ENCODE measurements at regions not wholly inside any gene's neighbourhood (a gene's known extent, or its start where the extent isn't known, plus 50 kb on each side); places are given as distances from the start of the nearest gene placed in this dataset.
"Not testable (repeated sequence)": the region's sequence is repeated elsewhere in the genome, so short reads cannot be mapped to it uniquely, and the experiment has no call there.

DNA sequence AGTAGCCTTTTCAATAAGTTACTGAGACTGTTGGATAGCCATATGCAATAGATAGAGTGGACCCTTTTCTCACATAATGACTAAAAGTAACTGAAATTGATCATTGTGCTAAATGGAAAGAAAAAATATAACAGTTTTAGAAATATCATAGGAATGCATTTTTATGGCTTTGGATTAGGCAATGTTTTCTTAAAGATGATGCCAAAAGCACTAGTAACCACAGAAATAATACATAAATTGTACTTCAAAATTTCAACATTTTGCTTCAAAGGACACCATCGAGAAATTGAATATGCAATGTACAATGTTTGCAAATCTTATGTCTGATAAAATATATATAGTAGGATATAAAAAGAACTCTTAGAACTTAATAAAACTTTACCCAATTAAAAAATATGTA is 1267.5 kb upstream of the CDH9 start:
- ATAC-seq = no peak
- H3K27ac Mint-ChIP-seq = no peak overlapping the region
- no peak for DNase-seq
- no peak overlapping the region for H3K4me3 Mint-ChIP-seq
- peaks cover 18% of the 10 kb centered on the region for H3K9me3 Mint-ChIP-seq (ENCODE audit: low read depth)
- intact Hi-C loops (cut with DNase I, micrococcal nuclease) = no loop called here
- CTCF ChIA-PET = no interaction called here
- H3K36me3 Mint-ChIP-seq (ENCODE audit: low read depth) = no peaks in the 10 kb centered on the region
- no peaks in the 10 kb centered on the region for H3K4me1 Mint-ChIP-seq
- POLR2A ChIA-PET = no interaction called here
- no peaks in the 10 kb centered on the region for H3K27me3 Mint-ChIP-seq

DNA sequence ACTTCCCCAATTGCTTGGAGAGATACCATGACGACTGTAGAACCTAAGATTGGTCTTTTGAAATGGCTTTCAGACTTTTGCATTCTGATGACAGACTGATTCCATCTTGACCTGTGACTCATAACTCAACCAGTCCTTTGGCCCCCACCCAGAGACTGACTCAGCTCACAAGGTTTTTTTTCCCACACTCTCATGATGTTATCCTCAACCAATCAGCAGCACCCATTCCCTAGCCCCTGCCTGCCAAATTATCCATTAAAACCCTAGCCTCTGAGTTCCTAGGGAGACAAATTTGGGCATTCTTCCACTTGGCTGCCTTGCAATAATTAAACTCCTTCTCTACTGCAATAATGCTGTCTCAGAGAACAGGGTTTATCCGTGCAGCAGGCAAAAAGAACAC is 1263.3 kb upstream of the CDH9 start:
- peaks cover 21% of the 10 kb centered on the region for H3K9me3 Mint-ChIP-seq (ENCODE audit: low read depth)
- H3K27me3 Mint-ChIP-seq = no peaks in the 10 kb centered on the region
- intact Hi-C loops (cut with DNase I, micrococcal nuclease) = no loop called here
- ChIA-PET CTCF (interaction anchor here (1.1 kb wide), 1 partner anchor 18 kb away, joined by 4 read pairs; no protein-coding TSS in a partner anchor), POLR2A (no interaction called here)
- H3K36me3 Mint-ChIP-seq (ENCODE audit: low read depth) = no peaks in the 10 kb centered on the region
- ATAC-seq = no peak
- H3K4me3 Mint-ChIP-seq = no peak overlapping the region
- no peak overlapping the region for H3K27ac Mint-ChIP-seq
- no peaks in the 10 kb centered on the region for H3K4me1 Mint-ChIP-seq
- DNase-seq = no peak

DNA sequence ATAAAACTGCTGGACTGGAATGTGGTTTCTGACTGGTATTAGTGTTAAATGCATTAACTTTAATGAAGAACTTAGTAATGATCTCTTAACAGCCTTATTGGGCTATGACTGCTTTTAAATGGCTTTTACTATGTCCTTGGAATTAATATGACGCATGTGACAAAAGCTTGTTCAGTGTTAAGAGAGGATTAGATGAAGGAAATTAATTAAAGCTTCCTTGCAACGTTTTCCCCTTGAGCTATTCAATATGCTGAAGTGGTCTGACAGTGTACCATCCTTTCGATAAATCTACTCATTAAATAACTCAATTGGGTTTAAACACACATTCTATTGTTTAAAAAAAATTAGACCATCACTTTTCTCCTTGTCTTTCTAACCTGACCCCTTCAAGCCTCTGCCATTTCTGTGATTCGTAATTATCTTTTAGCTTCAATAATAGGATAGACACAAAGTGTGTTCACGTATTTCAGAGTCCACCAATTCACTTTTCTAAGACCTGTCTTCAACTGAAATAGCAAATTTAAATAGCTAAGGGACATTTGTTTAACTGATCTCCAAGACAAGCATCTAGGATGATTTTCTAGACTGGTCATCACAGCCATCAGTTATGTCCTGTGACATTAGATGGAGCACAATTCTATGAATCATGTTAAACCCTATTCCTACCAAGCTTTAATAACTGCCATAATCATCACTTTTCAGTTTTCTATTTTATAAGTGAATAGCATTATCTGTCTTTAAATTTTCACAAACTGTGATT is 1258.0 kb upstream of the CDH9 start:
- ATAC-seq = no peak
- Mint-ChIP-seq H3K27me3 (no peaks in the 10 kb centered on the region), H3K4me1 (no peaks in the 10 kb centered on the region), H3K36me3 (ENCODE audit: low read depth) (no peaks in the 10 kb centered on the region), H3K4me3 (no peak overlapping the region), H3K27ac (no peak overlapping the region), H3K9me3 (ENCODE audit: low read depth) (peaks cover 12% of the 10 kb centered on the region)
- ChIA-PET POLR2A (no interaction called here), CTCF (no interaction called here)
- intact Hi-C loops (cut with DNase I, micrococcal nuclease) = no loop called here
- DNase-seq = no peak

DNA sequence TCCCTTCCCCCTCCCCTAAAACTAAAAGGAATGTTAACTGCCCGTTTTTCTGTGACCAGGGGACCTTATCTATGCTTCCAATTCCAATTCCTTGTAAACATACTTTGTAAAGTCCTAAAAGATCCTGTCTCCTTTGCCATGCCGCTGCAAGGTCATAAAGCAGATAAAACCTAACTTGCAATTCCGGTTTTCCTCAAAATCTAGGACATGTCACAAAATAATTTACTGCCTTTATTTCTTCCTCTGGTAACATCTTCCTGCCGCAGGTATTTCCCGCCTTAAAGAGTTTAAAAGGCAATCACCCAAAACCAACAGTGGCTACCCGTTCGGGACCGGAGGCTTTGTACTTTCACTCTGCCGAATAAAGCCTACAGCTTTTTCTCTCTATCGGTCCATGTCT is 1248.6 kb upstream of the CDH9 start:
- H3K4me1 Mint-ChIP-seq; H3K27me3 Mint-ChIP-seq; ATAC-seq; H3K36me3 Mint-ChIP-seq (ENCODE audit: low read depth); H3K4me3 Mint-ChIP-seq; intact Hi-C loops (cut with DNase I, micrococcal nuclease); DNase-seq; CTCF ChIA-PET; POLR2A ChIA-PET; H3K27ac Mint-ChIP-seq: not testable (repeated sequence)
- peaks cover 12% of the 10 kb centered on the region for H3K9me3 Mint-ChIP-seq (ENCODE audit: low read depth)

DNA sequence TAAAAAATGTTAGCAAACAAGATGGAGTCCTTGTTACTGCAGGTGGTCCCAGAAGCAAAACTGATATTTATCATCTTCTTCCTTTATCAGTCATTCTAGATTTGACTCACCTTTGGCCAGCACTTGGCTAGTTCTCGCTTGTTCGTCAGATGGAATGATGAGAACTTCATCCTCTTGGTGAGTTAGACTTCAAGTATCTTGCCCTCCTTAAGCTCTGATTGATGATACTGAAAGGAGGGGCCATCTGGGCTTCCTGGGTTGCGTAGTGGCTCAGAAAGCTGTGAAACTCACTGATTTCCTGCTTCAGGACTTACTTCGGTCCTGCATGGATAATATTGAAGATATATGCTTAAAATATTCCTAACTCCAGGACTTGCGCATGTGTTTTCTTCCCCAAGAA is 1248.2 kb upstream of the CDH9 start:
- ChIA-PET POLR2A (no interaction called here), CTCF (no interaction called here)
- DNase-seq (no peak), ATAC-seq (no peak)
- intact Hi-C loops (cut with DNase I, micrococcal nuclease) = no loop called here
- no peaks in the 10 kb centered on the region for H3K36me3 Mint-ChIP-seq (ENCODE audit: low read depth)
- H3K4me3 Mint-ChIP-seq = no peak overlapping the region
- H3K9me3 Mint-ChIP-seq (ENCODE audit: low read depth) = peaks cover 12% of the 10 kb centered on the region
- H3K27me3 Mint-ChIP-seq = no peaks in the 10 kb centered on the region
- H3K27ac Mint-ChIP-seq = no peak overlapping the region
- H3K4me1 Mint-ChIP-seq = no peaks in the 10 kb centered on the region

DNA sequence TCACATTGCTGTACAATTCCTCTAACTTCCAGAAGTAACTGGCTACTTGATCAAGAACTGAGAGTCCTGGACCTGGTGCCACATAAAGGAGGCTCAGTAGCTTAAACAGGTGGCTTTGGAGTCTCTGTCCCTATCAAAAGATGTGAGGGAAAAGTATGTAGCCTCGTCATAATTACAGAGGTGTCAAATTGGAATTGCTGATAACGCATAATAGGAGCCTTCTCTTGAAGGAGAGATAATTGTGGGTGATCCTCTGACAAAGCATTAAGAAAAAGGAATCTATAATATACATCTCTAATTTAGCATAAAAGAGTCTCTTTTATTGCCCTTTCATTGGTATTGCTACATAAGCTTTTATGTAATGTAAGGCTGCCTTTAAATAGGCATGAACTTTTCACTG is 1246.4 kb upstream of the CDH9 start:
- H3K27ac Mint-ChIP-seq = no peak overlapping the region
- H3K4me1 Mint-ChIP-seq = no peaks in the 10 kb centered on the region
- H3K27me3 Mint-ChIP-seq = no peaks in the 10 kb centered on the region
- intact Hi-C loops (cut with DNase I, micrococcal nuclease) = no loop called here
- peaks cover 16% of the 10 kb centered on the region for H3K9me3 Mint-ChIP-seq (ENCODE audit: low read depth)
- no peak for DNase-seq
- no peak for ATAC-seq
- no peaks in the 10 kb centered on the region for H3K36me3 Mint-ChIP-seq (ENCODE audit: low read depth)
- POLR2A ChIA-PET = no interaction called here
- H3K4me3 Mint-ChIP-seq = no peak overlapping the region
- CTCF ChIA-PET = no interaction called here

DNA sequence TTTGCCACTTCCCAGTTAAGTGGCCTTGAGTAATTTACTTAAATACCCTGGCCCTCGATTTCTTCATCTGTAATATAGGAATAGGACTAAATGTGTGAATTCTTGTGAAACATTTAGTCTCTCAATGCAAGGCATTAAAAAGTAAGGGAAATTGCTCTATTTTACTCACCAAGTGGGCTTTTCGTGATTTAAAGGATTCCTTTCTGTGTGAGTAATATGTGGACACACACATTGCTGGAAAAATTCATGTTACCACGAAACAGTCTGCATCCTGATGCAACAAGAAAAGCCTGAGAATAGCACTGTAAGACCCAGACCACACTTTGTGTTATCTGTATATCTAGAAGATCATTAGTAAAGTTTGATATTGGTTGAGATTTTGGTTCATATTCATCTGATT is 1243.0 kb upstream of the CDH9 start:
- DNase-seq (no peak), ATAC-seq (no peak)
- no peak overlapping the region for H3K4me3 Mint-ChIP-seq
- no peaks in the 10 kb centered on the region for H3K27me3 Mint-ChIP-seq
- peaks cover 9% of the 10 kb centered on the region for H3K9me3 Mint-ChIP-seq (ENCODE audit: low read depth)
- H3K4me1 Mint-ChIP-seq = no peaks in the 10 kb centered on the region
- CTCF ChIA-PET = no interaction called here
- POLR2A ChIA-PET = no interaction called here
- H3K27ac Mint-ChIP-seq = no peak overlapping the region
- intact Hi-C loops (cut with DNase I, micrococcal nuclease) = no loop called here
- no peaks in the 10 kb centered on the region for H3K36me3 Mint-ChIP-seq (ENCODE audit: low read depth)

DNA sequence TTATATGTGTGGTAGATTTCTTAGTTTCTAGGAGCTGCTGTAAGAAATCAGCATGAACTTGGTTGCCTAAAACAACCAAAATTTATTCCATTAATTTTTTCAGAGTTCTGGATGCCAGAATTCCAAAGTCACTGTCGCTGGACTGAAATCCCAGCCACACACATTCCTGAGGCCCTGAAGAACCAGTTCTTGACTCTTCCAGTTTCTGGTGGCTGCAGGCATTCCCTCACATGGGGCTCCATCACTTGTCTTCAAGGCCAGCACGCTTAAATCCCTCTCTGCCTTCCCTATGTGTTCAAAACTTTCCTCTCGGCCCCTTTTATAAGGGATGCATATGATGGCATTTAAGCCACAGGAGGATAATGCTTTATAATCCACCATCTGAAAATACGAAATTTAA is 1237.5 kb upstream of the CDH9 start:
- Mint-ChIP-seq H3K4me1 (no peaks in the 10 kb centered on the region), H3K27ac (no peak overlapping the region), H3K27me3 (no peaks in the 10 kb centered on the region), H3K36me3 (ENCODE audit: low read depth) (no peaks in the 10 kb centered on the region), H3K9me3 (ENCODE audit: low read depth) (peaks cover 13% of the 10 kb centered on the region), H3K4me3 (no peak overlapping the region)
- no peak for DNase-seq
- ChIA-PET CTCF (no interaction called here), POLR2A (no interaction called here)
- intact Hi-C loops (cut with DNase I, micrococcal nuclease) = no loop called here
- no peak for ATAC-seq

DNA sequence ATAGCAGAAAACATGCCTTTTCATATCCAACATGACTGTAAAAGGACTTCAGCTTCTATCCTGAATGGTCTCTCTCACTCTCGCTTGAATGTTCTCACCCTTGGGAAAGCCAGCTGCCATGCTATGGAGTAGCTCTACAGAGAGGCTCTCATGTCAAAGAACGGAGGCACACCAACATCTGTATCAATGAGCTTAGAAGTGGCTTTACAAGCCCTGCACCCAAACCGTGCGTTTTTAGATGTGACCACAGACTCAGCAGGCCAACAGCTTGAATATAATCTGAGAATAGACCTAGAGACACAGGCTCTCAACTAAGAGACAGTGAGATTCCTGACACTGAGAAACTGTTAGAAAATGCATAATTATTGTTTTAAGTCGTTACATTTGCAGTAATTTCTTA is 1231.6 kb upstream of the CDH9 start:
- ChIA-PET CTCF (no interaction called here), POLR2A (no interaction called here)
- ATAC-seq = no peak
- Mint-ChIP-seq H3K4me3 (no peak overlapping the region), H3K27ac (no peak overlapping the region), H3K4me1 (no peaks in the 10 kb centered on the region), H3K36me3 (ENCODE audit: low read depth) (no peaks in the 10 kb centered on the region), H3K9me3 (ENCODE audit: low read depth) (peaks cover 19% of the 10 kb centered on the region), H3K27me3 (no peaks in the 10 kb centered on the region)
- intact Hi-C loops (cut with DNase I, micrococcal nuclease) = no loop called here
- DNase-seq = no peak

DNA sequence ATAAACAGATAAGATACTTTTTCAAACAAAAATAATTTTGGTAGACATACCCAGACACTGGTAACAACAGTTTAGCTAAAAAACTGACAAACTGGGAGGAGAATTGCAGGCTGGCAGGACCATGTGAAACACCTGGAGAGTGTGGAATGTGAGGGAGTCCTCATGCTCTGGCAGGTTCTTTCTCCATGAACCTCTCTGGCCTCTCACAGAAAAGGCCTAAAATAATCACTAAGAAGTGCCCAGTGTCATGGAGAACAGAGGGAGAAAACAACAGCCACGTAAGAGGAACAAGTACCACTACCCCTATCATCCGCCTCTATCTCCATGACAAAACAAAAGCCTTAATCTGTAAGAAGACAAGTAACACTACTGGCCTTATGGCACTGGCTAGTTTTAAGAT is 1227.5 kb upstream of the CDH9 start:
- ChIA-PET POLR2A (no interaction called here), CTCF (no interaction called here)
- Mint-ChIP-seq H3K27ac (no peak overlapping the region), H3K36me3 (ENCODE audit: low read depth) (no peaks in the 10 kb centered on the region), H3K4me1 (no peaks in the 10 kb centered on the region), H3K4me3 (no peak overlapping the region), H3K27me3 (no peaks in the 10 kb centered on the region), H3K9me3 (ENCODE audit: low read depth) (peaks cover 12% of the 10 kb centered on the region)
- intact Hi-C loops (cut with DNase I, micrococcal nuclease) = no loop called here
- DNase-seq (no peak), ATAC-seq (no peak)

DNA sequence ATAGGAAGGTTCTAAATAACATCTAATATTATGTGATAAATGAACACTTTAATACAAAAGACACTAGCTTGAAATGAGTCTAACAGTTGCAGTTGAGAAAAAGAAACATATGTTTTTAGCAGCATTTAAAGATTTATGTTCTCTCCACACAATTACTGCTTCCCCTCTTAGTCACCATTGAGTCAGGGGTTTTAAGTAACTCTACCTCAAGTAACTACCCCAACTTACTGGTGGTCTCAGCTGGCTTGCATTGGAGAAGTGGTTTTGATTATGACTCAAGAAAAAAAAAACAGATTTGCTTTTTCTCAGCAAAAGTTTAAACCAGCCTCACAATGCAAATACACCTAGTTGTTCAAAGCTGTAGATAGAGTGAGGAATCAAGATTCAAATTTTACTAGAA is 1216.5 kb upstream of the CDH9 start:
- no peak for ATAC-seq
- DNase-seq = no peak
- no peak overlapping the region for H3K27ac Mint-ChIP-seq

DNA sequence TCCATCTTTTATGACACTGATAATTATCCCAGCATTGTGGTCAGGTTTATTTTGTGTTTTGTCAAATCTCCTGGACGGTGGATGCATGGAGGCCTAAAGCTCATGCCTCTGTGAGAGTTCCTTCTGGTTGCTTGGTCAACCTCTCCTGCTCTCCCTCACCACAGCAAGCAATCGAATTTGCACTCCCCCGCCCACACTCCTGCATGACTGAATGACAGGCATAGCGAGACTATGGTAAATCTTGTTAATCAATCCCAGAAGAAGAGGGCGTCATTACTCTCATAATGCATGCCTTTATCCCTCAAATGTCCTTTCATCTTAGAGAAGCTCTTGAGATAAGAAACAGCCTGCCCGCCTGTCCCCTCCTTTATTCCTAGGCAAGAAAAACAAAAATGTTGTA is 1215.0 kb upstream of the CDH9 start:
- POLR2A ChIA-PET = no interaction called here

More for the DNA sequence above, 1216.5 kb upstream of the CDH9 start:
- CTCF ChIA-PET = no interaction called here
- Mint-ChIP-seq H3K9me3 (ENCODE audit: low read depth) (peaks cover 16% of the 10 kb centered on the region), H3K4me1 (no peaks in the 10 kb centered on the region), H3K36me3 (ENCODE audit: low read depth) (no peaks in the 10 kb centered on the region), H3K4me3 (no peak overlapping the region), H3K27me3 (no peaks in the 10 kb centered on the region)
- intact Hi-C loops (cut with DNase I, micrococcal nuclease) = no loop called here
- POLR2A ChIA-PET = no interaction called here

More for the DNA sequence above, 1215.0 kb upstream of the CDH9 start:
- Mint-ChIP-seq H3K9me3 (ENCODE audit: low read depth) (peaks cover 16% of the 10 kb centered on the region), H3K27ac (no peak overlapping the region), H3K27me3 (no peaks in the 10 kb centered on the region), H3K4me1 (no peaks in the 10 kb centered on the region), H3K36me3 (ENCODE audit: low read depth) (no peaks in the 10 kb centered on the region), H3K4me3 (no peak overlapping the region)
- ATAC-seq = no peak
- DNase-seq = peak; percentile 5
- CTCF ChIA-PET = no interaction called here
- intact Hi-C loops (cut with DNase I, micrococcal nuclease) = no loop called here

Data from activated CD4-positive, alpha-beta T cell treated with anti-CD3 and anti-CD28 coated beads for 36 hours (primary cell).